Activated T-helper 2 cell treated with anti-CD3 and anti-CD28 coated beads, Interferon-gamma antibody, Interleukin-2, Interleukin-4, amounts not matched to agents 10 μg/mL and 5 μg/mL and 100 μg/mL, durations not matched to agents 14 hours and 24 hours and 36 hours (primary cell): ENCODE measurements at regions not wholly inside any gene's neighbourhood (a gene's known extent, or its start where the extent isn't known, plus 50 kb on each side); places are given as distances from the start of the nearest gene placed in this dataset.
"Not testable (repeated sequence)": the region's sequence is repeated elsewhere in the genome, so short reads cannot be mapped to it uniquely, and the experiment has no call there.

Experiments
- DNase-seq: peaks from one replicate; pipeline ENCODE4 v3.0.0; 2021; ENCODE audit warnings: low spot score
- H3K27ac Mint-ChIP-seq: one replicate; pipeline ENCODE4 v1.8.0; 2021; ENCODE audit warnings: mixed read lengths
- H3K27me3 Mint-ChIP-seq: one replicate; pipeline ENCODE4 v1.8.0; 2021; ENCODE audit warnings: low read depth, mixed read lengths
- H3K36me3 Mint-ChIP-seq: one replicate; pipeline ENCODE4 v1.8.0; 2021; ENCODE audit warnings: low read depth, mixed read lengths
- H3K4me1 Mint-ChIP-seq: one replicate; pipeline ENCODE4 v1.8.0; 2021; ENCODE audit warnings: low read depth, mixed read lengths
- H3K4me3 Mint-ChIP-seq: one replicate; pipeline ENCODE4 v1.8.0; 2021; ENCODE audit warnings: low read depth, mild to moderate bottlenecking, moderate library complexity, mixed read lengths
- H3K9me3 Mint-ChIP-seq: one replicate; pipeline ENCODE4 v1.8.0; 2021; ENCODE audit warnings: mixed read lengths
- intact Hi-C: fragments of 100-400 bp; cut with micrococcal nuclease; formaldehyde crosslinking; loops from one replicate; pipeline ENCODE4 v1.15.1; 2023

DNA sequence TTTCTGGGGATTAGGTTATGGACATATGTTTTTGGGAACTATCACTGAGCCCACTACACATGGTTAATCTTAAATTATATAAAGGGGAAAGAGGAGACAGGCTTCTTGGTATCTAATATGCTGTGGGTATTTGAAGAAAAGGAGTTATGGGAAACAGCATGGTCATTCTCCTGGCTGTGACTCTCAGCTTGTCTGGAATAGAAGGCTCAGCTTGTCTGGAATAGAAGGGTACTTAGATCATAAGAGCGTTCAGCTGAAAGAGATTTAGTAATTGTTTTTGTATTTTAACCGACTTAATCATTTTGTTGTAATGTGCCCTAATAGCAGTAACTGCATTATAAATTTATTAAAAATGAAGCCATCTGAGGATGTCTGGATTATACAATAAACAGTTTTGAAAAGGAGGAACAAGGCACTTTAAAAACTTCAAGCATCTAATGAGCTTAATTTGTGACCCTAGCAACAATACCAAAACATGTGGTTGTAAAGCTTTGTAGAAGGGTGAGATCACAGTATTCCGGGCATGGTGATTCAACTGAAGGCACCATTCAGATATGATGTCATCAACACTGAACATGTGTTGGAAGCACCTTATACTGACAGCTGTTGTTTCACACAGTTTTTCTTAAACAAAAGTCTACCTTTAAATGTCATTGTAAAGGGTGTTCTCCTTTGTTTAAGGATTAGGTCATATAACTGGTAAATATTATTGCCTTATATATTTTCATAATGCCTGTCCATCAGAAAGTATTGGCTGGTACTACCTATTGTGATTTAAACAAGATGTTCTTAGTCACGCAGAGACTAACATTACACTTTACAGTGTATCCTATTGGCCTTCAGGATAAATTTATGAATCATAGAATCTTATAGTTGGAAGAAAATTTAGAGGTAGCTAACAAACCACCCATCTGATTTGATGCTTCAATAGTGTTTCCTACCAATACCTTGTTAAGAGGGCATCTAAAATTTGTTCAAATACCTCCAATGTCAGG, 2174.1 kb upstream of the WWC1 start:
- intact Hi-C loops = no loop called here
- Mint-ChIP-seq H3K4me1 (no peaks in the 10 kb centered on the region), H3K27me3 (no peaks in the 10 kb centered on the region), H3K4me3 (no peak overlapping the region), H3K9me3 (peaks cover 39% of the 10 kb centered on the region), H3K27ac (no peak overlapping the region), H3K36me3 (no peaks in the 10 kb centered on the region)
- DNase-seq = no peak

DNA sequence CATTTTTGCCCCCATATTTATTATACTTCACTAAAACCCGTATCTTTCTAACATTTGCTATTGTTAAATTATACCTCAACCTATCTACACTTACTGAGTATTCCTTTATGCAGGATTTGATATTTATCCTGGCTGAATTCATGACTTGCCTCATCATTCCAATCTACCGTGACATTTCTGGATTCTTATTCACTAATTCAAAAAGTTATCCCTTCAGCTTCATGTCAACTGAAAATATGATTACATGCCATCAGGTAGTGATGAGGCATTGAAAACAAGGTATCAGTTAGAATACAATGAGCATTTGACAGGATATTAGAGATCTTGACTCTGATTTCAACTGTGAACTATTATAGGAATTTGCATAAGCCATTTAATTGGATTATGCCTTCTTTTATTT, 2171.9 kb upstream of the WWC1 start:
- H3K27me3 Mint-ChIP-seq = no peaks in the 10 kb centered on the region
- H3K4me3 Mint-ChIP-seq = no peak overlapping the region
- H3K27ac Mint-ChIP-seq = no peak overlapping the region
- no peak for DNase-seq
- H3K4me1 Mint-ChIP-seq = no peaks in the 10 kb centered on the region
- peaks cover 46% of the 10 kb centered on the region for H3K9me3 Mint-ChIP-seq
- no peaks in the 10 kb centered on the region for H3K36me3 Mint-ChIP-seq
- intact Hi-C loops = no loop called here

DNA sequence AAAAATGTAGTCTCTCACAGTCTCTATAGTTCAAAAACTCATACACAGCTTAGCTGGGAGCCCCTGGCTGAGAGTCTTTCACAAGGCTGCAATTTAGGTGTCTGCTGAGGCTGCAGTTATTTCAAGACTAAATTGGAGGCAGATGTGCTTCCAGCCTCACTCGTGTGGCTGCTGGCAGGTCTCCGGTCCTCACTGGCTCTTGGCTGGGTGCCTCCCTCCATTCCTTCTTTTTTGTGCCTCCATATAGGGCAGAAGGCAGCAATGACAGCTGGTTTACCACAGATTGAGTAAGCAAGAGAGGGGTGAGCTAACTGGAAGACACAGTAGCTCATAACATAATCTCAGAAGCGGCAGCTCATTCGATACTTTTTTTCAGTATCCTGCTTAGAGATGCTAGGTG, 2167.7 kb upstream of the WWC1 start:
- Mint-ChIP-seq H3K4me3 (no peak overlapping the region), H3K27me3 (no peaks in the 10 kb centered on the region), H3K27ac (no peak overlapping the region), H3K36me3 (no peaks in the 10 kb centered on the region), H3K4me1 (no peaks in the 10 kb centered on the region), H3K9me3 (peaks cover 34% of the 10 kb centered on the region)
- DNase-seq = no peak
- intact Hi-C loops = no loop called here

DNA sequence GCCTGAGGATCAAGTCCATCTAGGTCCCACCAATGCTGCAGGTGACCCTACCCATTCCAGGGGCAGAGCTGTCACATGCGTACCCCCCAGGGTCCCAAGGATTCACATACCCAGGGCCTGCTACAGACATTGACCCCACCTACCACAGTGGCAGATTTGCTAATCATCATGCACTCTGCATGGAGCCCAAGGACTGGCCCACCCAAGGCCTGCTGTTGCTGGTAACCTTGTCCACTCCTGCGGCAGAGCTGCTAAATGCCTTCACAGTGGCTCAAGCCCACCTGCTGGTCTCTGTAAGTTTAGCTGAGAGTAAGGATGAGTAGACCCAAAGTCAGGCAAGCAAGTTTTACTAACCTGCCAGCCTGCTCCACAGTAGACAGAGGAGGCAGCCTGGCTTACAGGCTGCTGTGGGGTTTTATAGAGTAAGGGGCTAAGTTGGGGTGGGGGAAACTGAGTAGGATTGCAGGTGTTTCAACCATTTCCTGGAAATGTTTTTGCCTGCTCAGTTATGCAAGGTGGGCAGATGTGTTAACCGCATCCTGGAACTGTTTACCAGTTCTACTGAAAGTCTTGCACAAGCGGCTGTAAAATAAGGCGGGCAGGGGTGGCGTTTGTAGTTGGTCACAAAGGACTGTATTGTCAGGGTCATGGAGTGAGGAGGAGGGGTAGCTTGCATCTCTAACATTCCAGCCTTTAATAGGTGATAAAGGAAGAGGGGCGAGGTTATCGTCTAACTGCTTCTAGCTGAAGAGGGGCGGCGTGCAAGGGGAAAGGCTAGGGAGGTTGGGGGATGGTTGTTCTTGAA, 2163.5 kb upstream of the WWC1 start:
- intact Hi-C loops = no loop called here
- no peak for DNase-seq
- no peak overlapping the region for H3K27ac Mint-ChIP-seq
- no peak overlapping the region for H3K4me3 Mint-ChIP-seq
- H3K27me3 Mint-ChIP-seq = no peaks in the 10 kb centered on the region
- H3K4me1 Mint-ChIP-seq = no peaks in the 10 kb centered on the region
- H3K36me3 Mint-ChIP-seq = no peaks in the 10 kb centered on the region
- H3K9me3 Mint-ChIP-seq = peaks cover 10% of the 10 kb centered on the region

DNA sequence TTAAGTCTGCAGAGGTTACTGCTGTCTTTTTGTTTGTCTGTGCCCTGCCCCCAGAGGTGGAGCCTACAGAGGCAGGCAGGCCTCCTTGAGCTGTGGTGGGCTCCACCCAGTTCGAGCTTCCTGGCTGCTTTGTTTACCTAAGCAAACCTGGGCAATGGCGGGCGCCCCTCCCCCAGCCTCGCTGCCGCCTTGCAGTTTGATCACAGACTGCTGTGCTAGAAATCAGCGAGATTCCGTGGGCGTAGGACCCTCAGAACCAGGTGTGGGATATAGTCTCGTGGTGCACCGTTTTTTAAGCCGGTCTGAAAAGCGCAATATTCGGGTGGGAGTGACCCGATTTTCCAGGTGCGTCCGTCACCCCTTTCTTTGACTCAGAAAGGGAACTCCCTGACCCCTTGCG, 2146.3 kb upstream of the WWC1 start:
- H3K27ac Mint-ChIP-seq, DNase-seq, H3K4me3 Mint-ChIP-seq, H3K36me3 Mint-ChIP-seq, H3K27me3 Mint-ChIP-seq, H3K4me1 Mint-ChIP-seq, intact Hi-C loops: not testable (repeated sequence)
- peaks cover 12% of the 10 kb centered on the region for H3K9me3 Mint-ChIP-seq

DNA sequence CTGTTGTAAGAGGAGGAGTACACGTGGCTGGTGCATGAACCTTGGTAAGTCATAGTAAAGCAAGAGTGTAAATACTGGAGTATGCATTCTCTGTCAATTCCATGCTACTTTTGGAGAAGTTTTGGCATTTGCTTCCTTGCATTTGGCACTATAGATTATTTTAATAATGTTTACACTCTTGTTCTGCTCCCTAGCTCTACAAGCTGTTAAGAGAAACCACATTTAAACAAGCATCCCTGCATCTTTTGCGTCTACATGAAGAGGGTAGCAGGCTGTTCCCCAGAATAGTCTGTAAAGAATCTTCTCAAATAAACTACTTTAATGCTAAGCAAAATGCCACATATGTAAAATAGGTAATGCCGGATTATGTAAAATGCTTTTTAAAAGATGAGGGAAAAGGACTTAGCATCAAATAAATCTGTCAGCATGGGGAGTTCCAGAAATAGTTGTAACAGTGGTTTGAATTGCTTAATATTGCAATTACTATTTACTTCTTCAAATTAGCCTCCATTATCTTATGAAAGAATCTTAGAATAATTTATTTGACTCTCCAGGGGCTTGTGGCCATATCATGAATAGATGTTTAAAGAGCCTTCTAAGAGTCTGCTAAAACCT, 2127.3 kb upstream of the WWC1 start:
- H3K4me3 Mint-ChIP-seq = no peak overlapping the region
- H3K27ac Mint-ChIP-seq = no peak overlapping the region
- no peak for DNase-seq
- H3K9me3 Mint-ChIP-seq = peaks cover 7% of the 10 kb centered on the region
- intact Hi-C loops = no loop called here
- H3K4me1 Mint-ChIP-seq = no peaks in the 10 kb centered on the region
- no peaks in the 10 kb centered on the region for H3K27me3 Mint-ChIP-seq
- H3K36me3 Mint-ChIP-seq = no peaks in the 10 kb centered on the region

DNA sequence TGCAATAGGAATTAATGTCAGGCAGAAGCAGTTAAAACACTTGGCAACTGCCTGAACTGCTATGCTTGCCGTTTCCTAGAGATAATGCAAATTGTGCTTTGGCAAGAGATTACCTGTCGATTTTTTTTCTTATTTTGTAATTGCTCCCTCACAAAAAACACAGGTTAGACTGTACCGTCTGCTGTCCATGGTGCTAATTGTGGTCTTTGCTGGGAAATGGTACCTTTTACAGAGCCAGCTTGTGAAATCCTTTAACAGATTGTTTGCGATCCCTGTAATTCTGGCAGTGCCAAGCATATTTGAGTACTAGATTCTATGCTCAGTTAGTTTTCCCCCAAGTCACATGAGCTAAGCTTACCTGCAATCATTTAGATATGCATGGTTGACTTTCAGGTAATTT, 2125.8 kb upstream of the WWC1 start:
- no peak overlapping the region for H3K4me3 Mint-ChIP-seq
- H3K27me3 Mint-ChIP-seq = no peaks in the 10 kb centered on the region
- intact Hi-C loops = no loop called here
- H3K4me1 Mint-ChIP-seq = no peaks in the 10 kb centered on the region
- no peak for DNase-seq
- H3K36me3 Mint-ChIP-seq = no peaks in the 10 kb centered on the region
- no peak overlapping the region for H3K27ac Mint-ChIP-seq
- peaks cover 10% of the 10 kb centered on the region for H3K9me3 Mint-ChIP-seq

DNA sequence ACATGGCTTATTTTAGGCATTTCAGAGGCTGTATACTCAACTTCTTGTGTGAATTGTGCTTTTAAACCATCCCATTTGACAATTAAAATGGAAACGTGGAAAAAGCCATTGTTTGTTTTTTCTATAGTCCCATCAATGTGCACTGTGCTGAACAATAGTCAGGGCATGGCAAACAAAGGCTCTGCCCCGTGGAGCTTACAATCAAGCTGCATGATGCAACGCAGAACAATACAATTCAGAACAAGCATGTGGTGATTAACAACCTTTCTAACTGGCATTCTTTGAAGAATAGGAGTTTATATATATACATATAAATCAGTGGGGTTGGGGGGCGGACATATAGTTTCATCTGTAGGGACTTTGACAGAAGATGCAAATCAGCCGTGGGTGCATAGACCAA, 2125.4 kb upstream of the WWC1 start:
- Mint-ChIP-seq H3K27me3 (no peaks in the 10 kb centered on the region), H3K4me1 (no peaks in the 10 kb centered on the region), H3K4me3 (no peak overlapping the region), H3K36me3 (no peaks in the 10 kb centered on the region), H3K9me3 (peaks cover 11% of the 10 kb centered on the region), H3K27ac (no peak overlapping the region)
- intact Hi-C loops = no loop called here
- no peak for DNase-seq

DNA sequence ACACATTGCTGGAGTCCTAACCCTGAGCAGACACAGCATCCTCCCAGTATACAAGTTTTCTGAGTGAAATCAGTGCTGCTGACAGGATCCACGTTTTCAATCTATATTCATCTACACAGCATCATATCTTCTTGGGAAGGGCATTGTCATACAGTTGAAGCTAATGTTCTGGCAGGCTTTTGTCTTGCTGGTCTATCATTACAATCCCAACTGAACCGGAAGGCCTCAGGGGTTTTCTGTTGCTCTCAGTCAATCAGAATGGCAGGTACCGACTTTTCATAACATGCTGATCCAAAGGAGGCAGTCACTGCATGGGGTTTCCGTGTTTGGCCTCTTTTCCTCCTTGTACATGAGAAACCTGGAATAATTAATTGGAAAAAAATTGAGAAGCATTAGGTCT, 2118.8 kb upstream of the WWC1 start:
- intact Hi-C loops = no loop called here
- H3K9me3 Mint-ChIP-seq = peaks cover 22% of the 10 kb centered on the region
- no peaks in the 10 kb centered on the region for H3K27me3 Mint-ChIP-seq
- no peaks in the 10 kb centered on the region for H3K36me3 Mint-ChIP-seq
- no peak for DNase-seq
- no peak overlapping the region for H3K4me3 Mint-ChIP-seq
- H3K4me1 Mint-ChIP-seq = no peaks in the 10 kb centered on the region
- H3K27ac Mint-ChIP-seq = no peak overlapping the region

DNA sequence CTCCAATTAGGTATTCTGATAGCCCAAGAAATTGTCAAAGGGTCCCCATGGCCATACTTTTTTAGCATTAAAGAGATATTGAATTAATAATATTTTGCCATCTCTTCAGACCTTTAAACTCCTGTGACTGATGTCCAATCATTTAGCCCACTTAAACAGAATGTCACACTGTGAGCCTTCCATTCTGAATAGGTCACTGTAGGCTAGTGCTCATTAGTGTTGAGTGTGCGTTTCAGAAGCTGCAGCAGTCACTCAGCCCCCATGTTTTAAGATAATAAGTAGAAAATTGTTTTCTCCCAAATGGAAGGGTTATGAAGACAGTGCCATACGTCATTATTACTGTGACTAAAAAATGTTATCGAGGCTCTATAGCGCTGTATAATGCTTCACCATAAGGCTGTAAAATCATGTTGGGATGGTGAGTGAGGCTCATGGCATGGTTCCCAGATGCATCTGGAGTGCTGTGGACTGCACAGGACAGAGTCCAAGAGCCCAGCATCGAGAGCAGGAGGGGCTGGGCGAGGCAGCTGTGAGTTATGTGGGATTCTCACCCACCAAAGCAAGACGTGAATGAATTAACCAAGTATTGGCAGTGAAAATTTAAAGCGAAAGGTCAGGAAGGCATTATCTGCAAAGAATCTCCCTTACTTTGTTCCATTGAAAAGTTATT, 2112.9 kb upstream of the WWC1 start:
- Mint-ChIP-seq H3K4me3 (no peak overlapping the region), H3K36me3 (no peaks in the 10 kb centered on the region), H3K9me3 (peaks cover 47% of the 10 kb centered on the region)

DNA sequence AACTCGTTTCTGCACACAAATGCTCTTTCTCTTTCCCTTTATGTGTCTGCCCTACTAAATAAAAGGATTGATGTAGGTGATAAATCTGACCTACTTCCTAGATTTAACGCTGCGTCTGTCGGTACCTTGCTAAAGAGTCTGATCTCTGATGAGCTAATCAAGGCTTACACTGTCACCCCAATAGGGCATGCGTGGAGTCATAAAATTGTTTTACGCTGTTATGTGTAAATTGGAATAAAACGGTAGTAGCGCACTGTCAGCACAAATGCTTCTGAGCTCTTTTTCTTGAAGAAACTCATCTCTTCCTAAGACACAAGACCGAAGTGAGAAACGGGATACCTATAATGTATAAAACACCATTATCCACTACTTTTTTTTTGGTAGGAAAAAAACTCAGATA, 2106.3 kb upstream of the WWC1 start:
- no peaks in the 10 kb centered on the region for H3K36me3 Mint-ChIP-seq
- no peaks in the 10 kb centered on the region for H3K4me1 Mint-ChIP-seq
- peaks cover 37% of the 10 kb centered on the region for H3K9me3 Mint-ChIP-seq
- intact Hi-C loops = no loop called here
- no peak overlapping the region for H3K27ac Mint-ChIP-seq
- DNase-seq = no peak
- no peaks in the 10 kb centered on the region for H3K27me3 Mint-ChIP-seq
- no peak overlapping the region for H3K4me3 Mint-ChIP-seq

More for the DNA sequence above, 2112.9 kb upstream of the WWC1 start:
- H3K27me3 Mint-ChIP-seq = no peaks in the 10 kb centered on the region
- intact Hi-C loops = no loop called here
- no peak overlapping the region for H3K27ac Mint-ChIP-seq
- DNase-seq = no peak
- no peaks in the 10 kb centered on the region for H3K4me1 Mint-ChIP-seq

DNA sequence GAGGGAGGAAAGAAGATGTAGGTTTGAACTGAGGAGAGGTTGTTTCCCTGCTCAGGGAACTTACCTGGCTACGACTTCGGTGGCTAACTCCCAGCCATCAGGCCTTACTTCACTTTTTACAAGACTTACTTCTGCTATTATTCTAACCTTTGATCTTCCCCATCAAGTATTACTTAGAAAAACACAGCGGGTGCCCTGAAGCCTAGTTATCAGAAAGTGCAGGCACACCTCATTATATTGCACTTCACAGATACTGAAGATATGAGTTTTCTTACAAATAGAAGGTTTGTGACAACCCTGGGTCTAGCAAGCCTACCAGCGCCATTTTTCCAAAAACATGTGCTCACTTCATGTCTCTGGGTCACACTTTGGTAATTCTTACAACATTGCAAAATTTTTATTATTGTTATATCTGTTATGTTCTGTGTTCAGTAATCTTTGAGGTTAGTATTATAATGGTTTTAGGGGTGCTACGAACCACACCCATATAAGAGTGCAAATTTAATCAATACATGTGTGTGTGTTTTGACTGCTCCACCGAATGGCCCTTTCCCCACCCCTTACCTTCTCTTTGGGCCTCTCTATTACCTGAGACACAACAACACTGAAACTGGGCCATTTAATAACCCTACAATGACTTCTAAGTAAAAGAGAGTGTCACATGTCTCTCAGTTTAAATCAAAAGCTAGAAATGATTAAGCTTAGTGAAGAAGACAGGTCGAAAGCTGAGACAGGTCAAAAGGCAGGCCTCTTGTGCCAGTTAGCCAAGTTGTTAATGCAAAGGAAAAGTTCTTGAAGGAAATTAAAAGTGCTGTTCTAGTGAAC, 2102.7 kb upstream of the WWC1 start:
- no peak for DNase-seq
- Mint-ChIP-seq H3K4me3 (no peak overlapping the region), H3K36me3 (no peaks in the 10 kb centered on the region), H3K9me3 (peaks cover 34% of the 10 kb centered on the region), H3K27me3 (no peaks in the 10 kb centered on the region), H3K4me1 (no peaks in the 10 kb centered on the region), H3K27ac (no peak overlapping the region)
- intact Hi-C loops = no loop called here
